Choroid plexus epithelial cell (primary cell): ENCODE measurements at regions not wholly inside any gene's neighbourhood (a gene's known extent, or its start where the extent isn't known, plus 50 kb on each side); places are given as distances from the start of the nearest gene placed in this dataset.
"Not testable (repeated sequence)": the region's sequence is repeated elsewhere in the genome, so short reads cannot be mapped to it uniquely, and the experiment has no call there.

ENCODE experiments used
- DNase-seq: peaks from one replicate; pipeline ENCODE4 v3.0.0-alpha.2; 2010; ENCODE audit warnings: low read depth
- H3K4me3 ChIP-seq: 2 replicates; pipeline ENCODE4 v1.5.1; 2011; ENCODE audit warnings: low read depth, mild to moderate bottlenecking, control low read depth, low read length, moderate library complexity
- CTCF ChIP-seq: conservative IDR thresholded peaks from 2 replicates; pipeline ENCODE4 v1.5.1; 2011; ENCODE audit warnings: low read depth, mild to moderate bottlenecking, control low read depth, inconsistent platforms, low read length, moderate library complexity

GRCh38 chr4:34289489-34289888 lies 1954.8 kb downstream of the ARAP2 start:
- no peak for DNase-seq
- no peak overlapping the region for H3K4me3 ChIP-seq
- TF ChIP-seq CTCF, result no peak

- TF ChIP-seq CTCF, result no peak
- DNase-seq, result no peak
Measured at GRCh38 chr4:34289962-34290361, 1954.4 kb downstream of the ARAP2 start.

GRCh38 chr4:34293459-34293858 lies 1950.9 kb downstream of the ARAP2 start:
- peak; percentile 86 for DNase-seq
- no peak overlapping the region for H3K4me3 ChIP-seq
- TF ChIP-seq CTCF, result no peak

More at GRCh38 chr4:34289962-34290361, 1954.4 kb downstream of the ARAP2 start:
- H3K4me3 ChIP-seq, result no peak overlapping the region

- TF ChIP-seq CTCF, result no peak
- peak; percentile 28 for DNase-seq
- no peak overlapping the region for H3K4me3 ChIP-seq
Measured at GRCh38 chr4:34309383-34309906, 1934.9 kb downstream of the ARAP2 start.

- no peak overlapping the region for H3K4me3 ChIP-seq
- DNase-seq, result no peak
- TF ChIP-seq CTCF, result no peak
Measured at GRCh38 chr4:34318773-34319172, 1925.5 kb downstream of the ARAP2 start.

- H3K4me3 ChIP-seq, result no peak overlapping the region
- peak; percentile 61 for TF ChIP-seq CTCF
- DNase-seq, result peak; percentile 63
Measured at GRCh38 chr4:34323549-34324320, 1920.6 kb downstream of the ARAP2 start.

- TF ChIP-seq CTCF, result no peak
- no peak overlapping the region for H3K4me3 ChIP-seq
- DNase-seq, result no peak
Measured at GRCh38 chr4:34328939-34329338, 1915.4 kb downstream of the ARAP2 start.

GRCh38 chr4:34335156-34335555 lies 1909.2 kb downstream of the ARAP2 start:
- H3K4me3 ChIP-seq, DNase-seq: not testable (repeated sequence)

- H3K4me3 ChIP-seq, DNase-seq: not testable (repeated sequence)
Measured at GRCh38 chr4:34335556-34335955, 1908.8 kb downstream of the ARAP2 start.
